ENCODE measurements at regions not wholly inside any gene's neighbourhood (a gene's known extent, or its start where the extent isn't known, plus 50 kb on each side); places are given as distances from the start of the nearest gene placed in this dataset.

- no peak for TF ChIP-seq CTCF (conservative IDR thresholded peaks at IDR 0.05; ENCODE audit: low read depth, low read length)
- no peak for DNase-seq (ENCODE audit: low read depth)
- H3K4me3 ChIP-seq (ENCODE audit: low read depth, low read length): no peak overlapping the region
Measured at GRCh38 chr5:3345195-3345594, 250.4 kb upstream of the IRX1 start.

- H3K4me3 ChIP-seq (ENCODE audit: low read depth, low read length): no peak overlapping the region
- DNase-seq (ENCODE audit: low read depth): no peak
- no peak for TF ChIP-seq CTCF (conservative IDR thresholded peaks at IDR 0.05; ENCODE audit: low read depth, low read length)
Measured at GRCh38 chr5:3344671-3345070, 251.0 kb upstream of the IRX1 start.

- H3K4me3 ChIP-seq (ENCODE audit: low read depth, low read length): no peak overlapping the region
- no peak for TF ChIP-seq CTCF (conservative IDR thresholded peaks at IDR 0.05; ENCODE audit: low read depth, low read length)
- no peak for DNase-seq (ENCODE audit: low read depth)
Measured at GRCh38 chr5:3343911-3344310, 251.7 kb upstream of the IRX1 start.

GRCh38 chr5:3343211-3343610 is 252.4 kb upstream of the IRX1 start:
- H3K4me3 ChIP-seq (ENCODE audit: low read depth, low read length): no peak overlapping the region
- DNase-seq (ENCODE audit: low read depth): no peak
- TF ChIP-seq CTCF (conservative IDR thresholded peaks at IDR 0.05; ENCODE audit: low read depth, low read length): no peak

GRCh38 chr5:3342271-3343100 is 253.1 kb upstream of the IRX1 start:
- TF ChIP-seq CTCF (conservative IDR thresholded peaks at IDR 0.05; ENCODE audit: low read depth, low read length): no peak
- no peak for DNase-seq (ENCODE audit: low read depth)

GRCh38 chr5:3341446-3342240 is 254.0 kb upstream of the IRX1 start:
- DNase-seq (ENCODE audit: low read depth): no peak
- H3K4me3 ChIP-seq (ENCODE audit: low read depth, low read length): no peak overlapping the region
- no peak for TF ChIP-seq CTCF (conservative IDR thresholded peaks at IDR 0.05; ENCODE audit: low read depth, low read length)

More at GRCh38 chr5:3342271-3343100, 253.1 kb upstream of the IRX1 start:
- no peak overlapping the region for H3K4me3 ChIP-seq (ENCODE audit: low read depth, low read length)
